ENCODE measurements at regions not wholly inside any gene's neighbourhood (a gene's known extent, or its start where the extent isn't known, plus 50 kb on each side); places are given as distances from the start of the nearest gene placed in this dataset.

DNA sequence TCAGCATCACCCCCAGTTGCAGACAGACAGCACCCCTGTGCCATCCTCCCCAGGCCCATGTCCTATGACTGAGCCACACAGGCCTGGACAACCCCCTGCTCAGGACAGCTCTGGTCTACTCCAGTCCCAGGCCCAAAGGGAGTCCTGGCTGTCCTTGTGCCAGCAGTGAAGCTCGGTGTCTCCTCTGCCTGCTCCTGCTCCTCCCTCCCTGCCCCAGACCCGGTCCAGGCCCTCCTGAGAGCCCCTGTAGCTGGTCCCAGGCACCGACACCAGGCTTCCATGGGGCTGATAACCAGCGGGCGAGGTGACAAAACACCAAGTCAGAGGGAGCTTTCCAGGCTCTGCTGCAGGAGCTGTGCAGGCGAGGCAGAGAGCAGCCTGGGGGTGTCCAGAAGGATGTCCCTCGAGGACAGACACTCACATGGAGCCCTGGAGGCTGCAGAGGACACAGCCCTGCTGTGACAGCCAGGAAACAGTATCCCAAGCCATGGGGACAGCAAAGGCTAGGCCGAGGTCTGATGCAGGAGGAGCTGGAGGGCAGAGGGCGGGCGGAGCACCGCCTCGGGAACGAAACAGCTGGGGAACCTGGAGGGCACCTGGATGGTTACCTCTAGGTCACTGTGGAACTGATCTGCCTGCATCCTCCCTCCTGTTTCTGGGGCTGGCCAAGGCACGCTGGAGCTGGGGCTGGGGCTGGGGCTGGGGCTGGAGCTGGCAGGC is 103.8 kb upstream of the PRR20G start:
- TF ChIP-seq, protein P1, sequence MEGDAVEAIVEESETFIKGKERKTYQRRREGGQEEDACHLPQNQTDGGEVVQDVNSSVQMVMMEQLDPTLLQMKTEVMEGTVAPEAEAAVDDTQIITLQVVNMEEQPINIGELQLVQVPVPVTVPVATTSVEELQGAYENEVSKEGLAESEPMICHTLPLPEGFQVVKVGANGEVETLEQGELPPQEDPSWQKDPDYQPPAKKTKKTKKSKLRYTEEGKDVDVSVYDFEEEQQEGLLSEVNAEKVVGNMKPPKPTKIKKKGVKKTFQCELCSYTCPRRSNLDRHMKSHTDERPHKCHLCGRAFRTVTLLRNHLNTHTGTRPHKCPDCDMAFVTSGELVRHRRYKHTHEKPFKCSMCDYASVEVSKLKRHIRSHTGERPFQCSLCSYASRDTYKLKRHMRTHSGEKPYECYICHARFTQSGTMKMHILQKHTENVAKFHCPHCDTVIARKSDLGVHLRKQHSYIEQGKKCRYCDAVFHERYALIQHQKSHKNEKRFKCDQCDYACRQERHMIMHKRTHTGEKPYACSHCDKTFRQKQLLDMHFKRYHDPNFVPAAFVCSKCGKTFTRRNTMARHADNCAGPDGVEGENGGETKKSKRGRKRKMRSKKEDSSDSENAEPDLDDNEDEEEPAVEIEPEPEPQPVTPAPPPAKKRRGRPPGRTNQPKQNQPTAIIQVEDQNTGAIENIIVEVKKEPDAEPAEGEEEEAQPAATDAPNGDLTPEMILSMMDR (IDR thresholded peaks at IDR 0.05; ENCODE audit: control insufficient read depth, extremely low read depth, insufficient read depth), result no peak
- no peak for DNase-seq (ENCODE audit: low read depth)
- no peak overlapping the region for H3K4me3 ChIP-seq (ENCODE audit: low read depth, low read length)

DNA sequence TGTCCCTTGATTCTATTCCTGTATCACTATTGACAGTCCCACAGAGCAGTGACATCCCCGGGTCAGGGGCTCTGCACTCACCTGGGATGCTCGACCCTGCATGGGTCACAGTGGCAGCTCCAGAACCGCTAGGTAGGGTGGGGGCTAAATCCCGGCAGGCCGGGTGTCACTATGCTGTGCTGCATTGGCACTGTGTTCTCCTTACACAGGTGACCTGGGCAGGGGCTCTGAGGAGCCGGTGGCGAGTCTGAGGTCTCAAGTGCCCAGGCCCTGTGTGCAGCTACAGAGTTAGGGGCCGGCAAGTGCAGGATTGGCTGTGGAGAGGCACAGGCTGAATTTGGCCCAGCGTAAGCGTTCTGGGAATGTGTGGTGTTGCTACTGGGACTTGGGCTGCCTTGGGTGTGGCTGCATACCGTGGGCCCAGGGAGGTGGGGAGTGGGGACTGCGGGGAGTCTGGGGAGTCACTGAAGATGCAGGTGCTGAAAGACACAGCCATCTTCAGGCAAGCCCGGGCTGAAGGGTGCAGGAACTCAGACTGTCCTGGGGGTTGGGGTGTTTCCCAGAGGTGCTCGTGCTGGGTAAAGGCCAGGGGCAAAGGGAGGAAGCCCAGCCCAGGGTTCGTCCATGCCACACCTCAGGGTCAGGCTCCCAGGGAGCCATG is 102.6 kb upstream of the PRR20G start:
- TF ChIP-seq, protein P1 (IDR thresholded peaks at IDR 0.05; ENCODE audit: control insufficient read depth, extremely low read depth, insufficient read depth), result no peak
- H3K4me3 ChIP-seq (ENCODE audit: low read depth, low read length), result no peak overlapping the region
- DNase-seq (ENCODE audit: low read depth), result no peak

DNA sequence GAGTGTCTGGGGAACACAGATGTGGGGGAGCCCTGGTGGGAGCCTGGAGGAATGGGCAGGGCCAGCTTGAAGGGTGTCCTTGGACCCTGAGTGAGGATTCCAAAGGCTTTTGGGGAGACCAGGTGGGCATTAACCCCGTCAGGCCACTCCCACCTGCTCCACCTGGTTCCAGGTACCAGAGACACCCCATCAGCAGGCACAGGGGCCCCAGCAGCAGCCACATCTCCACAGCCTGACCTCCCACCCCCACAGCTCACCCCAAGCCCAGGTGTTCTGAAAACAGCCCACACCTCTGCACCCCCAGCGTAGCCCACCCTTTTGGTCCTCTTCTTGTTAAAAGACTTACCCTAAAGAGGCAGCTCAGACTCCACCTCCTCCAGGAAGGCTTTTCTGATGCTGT is 102.1 kb upstream of the PRR20G start:
- no peak for DNase-seq (ENCODE audit: low read depth)
- TF ChIP-seq, protein P1 (IDR thresholded peaks at IDR 0.05; ENCODE audit: control insufficient read depth, extremely low read depth, insufficient read depth), result no peak

DNA sequence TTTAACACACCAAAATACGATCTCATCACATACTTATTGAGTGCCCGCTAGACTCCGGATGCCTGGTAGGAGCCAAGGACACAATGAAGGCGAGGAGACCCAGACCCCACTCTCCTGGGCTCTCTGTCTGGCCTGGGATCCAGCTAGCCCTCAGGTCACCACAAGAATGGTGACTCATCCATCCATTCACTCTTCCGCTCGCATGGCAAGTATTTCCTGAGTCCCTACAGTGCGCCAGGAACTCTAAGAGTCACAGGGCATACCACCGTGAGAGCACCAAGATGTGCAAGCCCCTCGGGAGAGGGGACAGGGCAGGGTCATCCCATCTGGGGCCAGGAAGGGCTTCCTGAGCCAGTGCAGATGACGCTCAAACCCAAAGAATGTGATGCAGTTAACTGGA is 101.6 kb upstream of the PRR20G start:
- TF ChIP-seq, protein P1 (IDR thresholded peaks at IDR 0.05; ENCODE audit: control insufficient read depth, extremely low read depth, insufficient read depth), result no peak
- no peak overlapping the region for H3K4me3 ChIP-seq (ENCODE audit: low read depth, low read length)
- DNase-seq (ENCODE audit: low read depth), result no peak

More for the DNA sequence above, 102.1 kb upstream of the PRR20G start:
- no peak overlapping the region for H3K4me3 ChIP-seq (ENCODE audit: low read depth, low read length)

DNA sequence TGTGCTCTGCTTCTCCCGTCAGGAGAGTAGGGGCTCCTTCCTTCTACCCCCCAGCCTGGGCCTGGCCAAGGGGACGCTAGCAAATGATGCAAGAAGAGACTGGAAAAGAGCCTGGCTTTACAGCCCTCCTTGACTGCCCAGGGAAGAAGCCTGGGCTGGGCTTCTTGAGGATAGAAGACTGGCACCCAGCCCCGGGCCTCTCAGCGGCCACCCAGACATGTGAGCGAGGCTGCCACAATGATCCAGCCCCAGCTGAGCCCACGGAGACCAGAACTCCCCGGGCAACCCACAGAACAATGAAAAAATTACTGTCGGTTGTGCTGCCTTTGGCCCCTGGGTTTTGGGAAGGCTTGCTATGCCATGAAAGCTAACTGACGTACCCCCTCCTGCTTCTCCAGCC is 100.6 kb upstream of the PRR20G start:
- TF ChIP-seq, protein P1 (IDR thresholded peaks at IDR 0.05; ENCODE audit: control insufficient read depth, extremely low read depth, insufficient read depth), result no peak
- no peak for DNase-seq (ENCODE audit: low read depth)
- H3K4me3 ChIP-seq (ENCODE audit: low read depth, low read length), result no peak overlapping the region

DNA sequence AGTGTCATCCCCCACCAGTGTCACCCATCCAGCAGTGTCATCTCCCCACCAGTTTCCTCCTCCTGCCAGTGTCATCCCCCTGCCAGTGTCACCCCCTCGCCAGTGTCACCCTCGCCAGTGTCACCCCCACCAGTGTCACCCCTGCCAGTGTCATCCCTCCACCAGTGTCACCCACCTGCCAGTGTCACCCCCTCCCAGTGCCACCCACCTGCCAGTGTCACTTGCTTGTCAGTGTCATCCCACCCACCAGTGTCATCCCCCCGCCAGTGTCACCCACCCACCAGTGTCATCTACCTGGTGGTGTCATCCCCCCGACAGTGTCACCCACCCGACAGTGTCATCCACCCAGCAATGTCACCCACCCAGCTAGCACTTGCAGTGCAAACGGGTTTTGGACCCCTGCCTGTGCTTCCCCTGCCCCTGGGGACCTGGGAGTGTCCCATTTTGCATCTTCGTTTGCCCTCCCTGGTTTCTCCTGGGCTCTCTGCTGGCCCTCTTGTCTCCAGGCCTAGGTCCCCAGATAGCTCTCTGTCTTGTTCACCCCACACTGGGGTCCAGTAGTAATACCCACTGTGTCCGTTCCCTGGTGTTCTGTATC is 99.8 kb upstream of the PRR20G start:
- TF ChIP-seq, protein P1 (IDR thresholded peaks at IDR 0.05; ENCODE audit: control insufficient read depth, extremely low read depth, insufficient read depth), result no peak
- H3K4me3 ChIP-seq (ENCODE audit: low read depth, low read length), result no peak overlapping the region
- no peak for DNase-seq (ENCODE audit: low read depth)
